GM19043 (cell line): ENCODE measurements at regions not wholly inside any gene's neighbourhood (a gene's known extent, or its start where the extent isn't known, plus 50 kb on each side); places are given as distances from the start of the nearest gene placed in this dataset.
"Not testable (repeated sequence)": the region's sequence is repeated elsewhere in the genome, so short reads cannot be mapped to it uniquely, and the experiment has no call there.

Experiments
- ATAC-seq: cut with Tn5 transposase; IDR thresholded peaks from one replicate; pipeline ENCODE4 v1.9.1; 2021; ENCODE audit warnings: low read depth; ENCODE audit not compliant: unreplicated experiment

DNA sequence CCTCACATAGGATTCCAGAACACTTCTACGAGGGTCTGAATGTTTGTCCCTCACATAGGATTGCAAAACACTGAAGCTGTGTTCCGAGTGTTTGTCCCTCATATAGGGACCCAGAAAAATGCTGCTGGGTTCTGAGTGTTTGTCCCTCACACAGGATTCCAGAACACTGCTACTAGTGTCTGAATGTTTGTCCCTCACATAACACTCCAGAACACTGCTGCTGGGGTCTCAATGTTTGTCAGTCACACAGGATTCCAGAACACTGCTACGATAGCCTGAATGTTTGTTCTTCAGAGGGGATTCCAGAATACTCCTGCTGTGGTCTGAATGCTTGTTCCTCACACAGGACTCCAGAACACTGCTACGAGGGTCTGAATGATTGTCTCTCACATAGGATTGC, 218.7 kb downstream of the FOXD4L6 start:
- ATAC-seq = no peak

DNA sequence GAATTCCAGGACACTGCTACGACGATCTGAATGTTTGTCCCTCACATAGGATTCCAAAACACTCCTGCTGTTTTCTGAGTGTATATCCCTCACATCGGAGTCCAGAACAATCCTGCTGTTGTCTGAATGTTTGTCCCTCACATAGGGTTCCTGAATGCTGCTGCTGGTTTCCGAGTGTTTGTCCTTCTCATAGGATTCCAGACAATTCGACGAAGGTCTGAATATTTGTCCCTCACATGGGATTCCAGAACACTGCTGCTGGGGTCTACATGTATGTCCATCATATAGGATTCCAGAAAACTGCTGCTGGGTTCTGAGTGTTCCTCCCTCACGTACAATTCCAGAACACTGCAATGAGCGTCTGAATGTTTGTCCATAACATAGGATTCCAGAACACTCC, 219.4 kb downstream of the FOXD4L6 start:
- not testable (repeated sequence) for ATAC-seq

DNA sequence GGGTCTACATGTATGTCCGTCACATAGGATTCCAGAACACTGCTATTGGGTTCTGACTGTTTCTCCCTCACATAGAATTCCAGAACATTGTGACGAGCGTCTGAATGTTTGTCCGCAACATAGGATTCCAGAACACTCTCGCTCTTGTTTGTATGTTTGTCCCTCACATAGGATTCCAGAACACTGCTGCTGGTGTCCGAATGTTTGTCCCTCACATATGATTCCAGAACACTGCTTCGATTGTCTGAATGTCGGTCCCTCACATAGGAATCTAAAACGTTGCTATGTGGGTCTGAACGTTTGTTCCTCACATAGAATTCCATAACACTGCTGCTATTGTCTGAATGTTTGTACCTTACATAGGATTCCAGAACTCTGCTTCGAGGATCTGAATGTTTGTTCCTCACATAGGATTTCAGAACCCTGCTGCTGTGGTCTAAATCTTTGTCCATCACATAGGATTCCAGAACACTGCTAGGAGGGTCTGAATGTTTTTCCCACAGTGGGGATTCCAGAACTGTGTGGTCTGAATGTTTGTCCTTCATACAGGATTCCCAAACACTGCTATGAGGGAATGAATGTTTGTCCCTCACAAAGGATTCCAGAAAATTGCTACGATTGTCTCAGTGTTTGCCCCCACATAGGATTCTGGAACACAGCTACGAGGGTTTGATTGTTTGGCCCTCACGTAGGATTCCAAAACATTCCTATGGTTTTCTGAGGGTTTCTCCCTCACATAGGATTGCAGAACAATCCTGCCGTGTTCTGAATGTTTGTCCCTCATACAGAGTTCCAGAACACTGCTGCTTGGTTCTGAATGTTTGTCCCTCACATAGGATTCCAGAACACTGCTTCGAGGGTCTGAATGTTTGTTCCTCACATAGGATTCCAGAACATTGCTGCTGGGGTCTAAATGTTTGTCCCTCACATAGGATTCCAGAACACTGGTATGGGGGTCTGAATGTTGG, 220.5 kb downstream of the FOXD4L6 start:
- ATAC-seq = no peak

DNA sequence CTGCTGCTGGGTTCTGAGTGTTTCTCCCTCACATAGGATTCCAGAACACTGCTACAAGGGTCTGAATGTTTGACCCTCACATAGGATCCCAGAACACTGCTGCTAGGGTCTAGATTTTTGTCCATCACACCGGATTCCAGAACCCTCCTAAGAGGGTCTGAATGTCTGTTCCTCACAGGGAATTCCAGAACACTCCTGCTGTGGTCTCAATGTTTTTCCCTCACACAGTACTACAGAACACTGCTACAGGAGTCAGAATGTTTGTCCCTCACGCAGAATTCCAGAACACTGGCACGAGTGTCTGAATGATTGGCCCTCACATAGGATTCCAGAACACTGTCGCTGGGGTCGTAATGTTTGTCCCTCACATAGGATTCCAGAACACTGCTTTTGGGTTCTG, 221.6 kb downstream of the FOXD4L6 start:
- ATAC-seq = not testable (repeated sequence)

DNA sequence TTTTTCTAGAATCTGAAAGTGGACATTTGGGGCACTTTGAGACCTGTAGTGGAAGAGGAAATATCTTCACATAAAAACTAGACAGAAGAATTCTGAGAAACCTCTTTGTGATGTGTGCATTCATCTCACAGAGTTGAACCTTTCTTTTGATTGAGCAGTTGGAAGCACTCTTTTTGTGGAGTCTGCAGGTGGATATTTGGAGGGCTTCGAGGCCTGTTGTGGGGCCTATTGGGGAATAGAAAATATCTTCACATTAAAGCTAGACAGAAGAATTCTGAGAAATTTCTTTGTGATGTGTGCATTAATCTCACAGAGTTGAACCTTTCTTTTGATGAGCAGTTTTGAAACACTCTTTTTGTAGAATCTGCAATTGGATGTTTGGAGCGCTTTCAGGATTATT, 236.2 kb downstream of the FOXD4L6 start:
- not testable (repeated sequence) for ATAC-seq

DNA sequence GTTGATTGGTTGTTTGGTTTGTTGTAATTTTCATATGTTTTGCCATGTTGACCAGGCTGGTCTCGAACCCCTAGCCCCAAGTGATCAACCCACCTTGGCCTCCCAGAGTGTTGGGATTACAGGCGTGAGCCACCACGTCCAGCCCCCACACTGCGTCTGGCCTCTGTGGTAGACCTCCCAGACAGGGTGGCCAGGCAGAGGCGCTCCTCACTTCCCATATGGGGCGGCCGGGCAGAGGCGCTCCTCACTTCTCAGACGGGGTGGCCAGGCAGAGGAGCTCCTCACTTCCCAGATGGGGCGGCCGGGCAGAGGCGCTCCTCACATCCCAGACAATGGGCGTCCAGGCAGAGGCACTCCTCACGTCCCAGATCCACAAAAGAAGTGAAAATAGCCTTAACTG, 242.6 kb downstream of the FOXD4L6 start:
- ATAC-seq = not testable (repeated sequence)

DNA sequence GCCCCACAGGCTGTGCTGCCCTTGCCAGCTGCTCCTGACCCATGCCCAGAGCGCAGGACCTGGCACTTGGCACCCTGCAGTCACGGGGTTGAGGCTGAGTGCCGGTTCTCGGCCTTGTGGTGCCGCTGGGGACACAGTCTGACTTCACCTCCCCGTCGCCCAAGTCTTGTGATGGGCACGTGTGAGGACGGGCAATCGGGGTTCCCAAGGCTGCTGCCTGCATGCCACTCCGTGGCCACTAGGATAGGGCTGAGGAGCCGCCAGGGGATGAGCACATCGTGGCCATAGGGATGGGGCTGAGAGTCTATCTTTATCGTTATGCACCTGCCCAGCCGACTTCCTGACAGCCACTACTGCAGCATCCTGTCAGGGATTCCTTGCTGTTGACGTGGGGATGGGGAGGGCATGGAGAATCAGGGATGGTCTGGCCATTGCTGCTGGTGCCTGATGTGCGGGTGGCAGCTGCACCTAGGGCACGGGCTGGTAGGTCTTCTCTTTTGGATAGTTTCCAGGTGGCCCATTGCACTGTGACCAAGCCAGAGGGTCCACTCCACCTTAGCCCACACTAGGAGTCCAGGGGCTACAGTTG, 243.5 kb downstream of the FOXD4L6 start:
- ATAC-seq = not testable (repeated sequence)

DNA sequence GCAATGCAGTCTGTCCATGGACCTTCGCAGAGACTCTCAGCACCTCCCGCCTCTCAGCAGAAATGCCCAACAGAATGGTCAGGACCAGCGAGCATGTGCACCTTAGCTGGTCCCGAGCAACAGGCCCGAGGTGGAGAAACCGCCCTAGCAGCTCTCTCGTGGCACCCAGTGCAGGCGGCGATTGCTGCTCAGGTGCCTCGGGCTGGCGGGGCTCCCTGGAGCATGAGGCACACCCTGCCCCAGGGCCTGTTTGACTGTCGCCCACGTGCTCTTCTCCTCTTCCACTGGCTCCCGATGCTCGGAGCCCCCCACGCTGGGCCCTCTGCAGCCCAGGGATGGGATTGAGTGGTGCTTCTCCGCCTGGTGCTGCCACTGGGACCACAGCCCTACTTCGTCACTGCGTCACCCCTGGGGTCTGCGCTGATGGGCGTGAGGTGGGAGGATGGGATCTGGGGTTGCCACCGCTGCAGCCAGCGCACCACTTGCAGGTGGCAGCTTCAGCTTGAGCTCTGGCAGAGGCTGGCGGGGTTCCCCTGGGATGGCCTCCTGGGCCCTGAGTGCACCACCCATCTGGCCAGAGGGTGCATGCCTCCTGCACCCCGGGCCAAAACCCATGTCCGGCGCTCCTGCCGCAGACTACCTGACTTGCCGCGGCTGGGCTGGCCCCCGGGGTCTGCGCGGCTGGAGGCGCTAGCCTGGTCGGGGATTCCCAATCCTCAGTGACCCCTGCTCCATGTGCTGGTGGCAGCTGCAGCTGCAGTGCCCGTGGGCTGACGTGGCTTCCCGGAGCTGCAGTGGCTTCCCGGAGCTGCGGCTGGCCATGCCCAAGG, 244.2 kb downstream of the FOXD4L6 start:
- ATAC-seq = no peak

DNA sequence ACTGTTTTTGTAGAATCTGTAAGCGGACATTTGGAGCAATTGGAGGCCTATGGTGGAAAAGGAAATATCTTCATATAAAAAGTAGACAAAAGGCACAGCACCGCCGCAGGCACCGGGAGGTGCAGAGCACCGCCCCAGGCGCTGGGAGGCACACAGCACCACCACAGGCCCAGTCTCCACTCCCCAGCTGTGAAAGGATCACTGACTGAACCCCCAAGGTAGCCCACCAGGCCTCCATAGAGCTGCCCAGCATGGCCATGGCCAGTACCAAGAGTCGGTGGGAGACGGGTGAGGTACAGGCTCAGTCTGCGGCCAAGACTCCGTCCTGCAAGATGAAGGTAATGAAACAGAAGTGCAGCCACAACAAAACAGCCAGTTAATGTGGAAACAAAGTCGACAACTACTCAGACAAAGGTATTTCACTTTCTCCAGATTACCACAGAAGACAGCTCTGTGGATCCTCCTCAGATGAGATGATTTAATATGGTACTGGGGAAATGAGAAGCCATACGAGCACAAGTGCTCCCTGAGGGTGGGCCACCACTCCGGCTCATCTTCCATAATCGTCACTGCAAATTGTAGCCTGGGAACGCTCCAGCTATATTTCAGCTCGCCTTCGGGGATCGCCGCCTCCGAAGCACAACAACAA, 244.9 kb downstream of the FOXD4L6 start:
- ATAC-seq = not testable (repeated sequence)

DNA sequence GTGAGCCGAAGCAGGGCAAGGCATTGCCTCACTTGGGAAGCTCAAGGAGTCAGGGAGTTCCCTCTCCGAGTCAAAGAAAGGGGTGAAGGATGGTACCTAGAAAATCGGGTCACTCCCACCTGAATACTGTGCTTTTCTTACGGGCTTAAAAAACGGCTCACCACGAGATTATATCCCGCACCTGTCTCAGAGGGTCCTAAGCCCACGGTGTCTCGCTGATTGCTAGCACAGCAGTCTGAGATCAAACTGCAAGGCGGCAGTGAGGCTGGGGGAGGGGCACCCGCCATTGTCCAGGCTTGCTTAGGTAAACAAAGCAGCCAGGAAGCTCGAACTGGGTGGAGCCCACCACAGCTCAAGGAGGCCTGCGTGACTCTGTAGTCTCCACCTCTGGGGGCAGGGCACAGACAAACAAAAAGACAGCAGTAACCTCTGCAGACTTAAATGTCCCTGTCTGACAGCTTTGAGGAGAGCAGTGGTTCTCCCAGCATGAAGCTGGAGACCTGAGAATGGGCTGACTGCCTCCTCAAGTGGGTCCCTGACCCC, 254.7 kb downstream of the FOXD4L6 start:
- ATAC-seq = not testable (repeated sequence)

DNA sequence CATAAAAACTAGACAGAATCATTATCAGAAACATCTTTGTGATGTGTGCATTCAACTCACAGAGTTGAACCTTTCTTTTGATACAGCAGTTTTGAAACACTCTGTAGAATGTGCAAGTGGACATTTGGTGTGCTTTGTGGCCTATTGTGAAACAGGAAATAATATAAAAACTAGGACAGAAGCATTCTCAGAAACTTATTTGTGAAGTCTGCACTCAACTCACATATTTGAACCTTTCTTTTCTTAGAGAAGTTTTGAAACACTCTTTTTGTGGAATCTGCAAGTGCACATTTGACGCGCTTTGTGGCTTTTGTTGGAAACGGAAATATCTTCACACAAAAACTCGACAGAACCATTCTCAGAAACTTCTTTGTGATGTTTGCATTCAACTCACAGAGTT, 260.0 kb downstream of the FOXD4L6 start:
- ATAC-seq = not testable (repeated sequence)
